ENCODE measurements at regions not wholly inside any gene's neighbourhood (a gene's known extent, or its start where the extent isn't known, plus 50 kb on each side); places are given as distances from the start of the nearest gene placed in this dataset.

DNA sequence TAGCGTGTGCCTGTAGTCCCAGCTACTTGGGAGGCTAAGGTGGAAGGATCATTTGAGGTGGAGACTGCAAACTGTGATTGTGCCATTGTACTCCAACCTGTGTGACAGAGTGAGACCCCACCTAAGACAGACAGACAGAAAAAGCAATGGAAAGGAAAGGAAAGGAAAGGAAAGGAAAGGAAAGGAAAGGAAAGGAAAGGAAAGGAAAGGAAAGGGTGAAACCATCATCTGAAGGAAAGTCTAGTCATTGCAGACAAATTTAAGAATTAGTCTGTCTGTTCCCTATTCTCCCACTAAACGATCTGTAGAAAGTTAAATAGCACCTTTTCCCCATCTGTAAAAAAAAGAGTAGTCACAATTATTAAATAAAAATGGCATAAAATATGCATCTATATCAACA lies 91.1 kb upstream of the SKAP2 start:
- TF ChIP-seq, protein P1, sequence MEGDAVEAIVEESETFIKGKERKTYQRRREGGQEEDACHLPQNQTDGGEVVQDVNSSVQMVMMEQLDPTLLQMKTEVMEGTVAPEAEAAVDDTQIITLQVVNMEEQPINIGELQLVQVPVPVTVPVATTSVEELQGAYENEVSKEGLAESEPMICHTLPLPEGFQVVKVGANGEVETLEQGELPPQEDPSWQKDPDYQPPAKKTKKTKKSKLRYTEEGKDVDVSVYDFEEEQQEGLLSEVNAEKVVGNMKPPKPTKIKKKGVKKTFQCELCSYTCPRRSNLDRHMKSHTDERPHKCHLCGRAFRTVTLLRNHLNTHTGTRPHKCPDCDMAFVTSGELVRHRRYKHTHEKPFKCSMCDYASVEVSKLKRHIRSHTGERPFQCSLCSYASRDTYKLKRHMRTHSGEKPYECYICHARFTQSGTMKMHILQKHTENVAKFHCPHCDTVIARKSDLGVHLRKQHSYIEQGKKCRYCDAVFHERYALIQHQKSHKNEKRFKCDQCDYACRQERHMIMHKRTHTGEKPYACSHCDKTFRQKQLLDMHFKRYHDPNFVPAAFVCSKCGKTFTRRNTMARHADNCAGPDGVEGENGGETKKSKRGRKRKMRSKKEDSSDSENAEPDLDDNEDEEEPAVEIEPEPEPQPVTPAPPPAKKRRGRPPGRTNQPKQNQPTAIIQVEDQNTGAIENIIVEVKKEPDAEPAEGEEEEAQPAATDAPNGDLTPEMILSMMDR (IDR thresholded peaks at IDR 0.05), result no peak
- TF ChIP-seq POLR2AphosphoS5 (IDR thresholded peaks at IDR 0.05; ENCODE audit: low read depth, low read length) (no peak), TCF7L2 (IDR thresholded peaks at IDR 0.05; ENCODE audit: low read depth, low read length) (no peak), SIN3A (IDR thresholded peaks at IDR 0.05; ENCODE audit: borderline replicate concordance, insufficient read depth, low read depth, low read length) (no peak)
- TF ChIP-seq, protein P2, sequence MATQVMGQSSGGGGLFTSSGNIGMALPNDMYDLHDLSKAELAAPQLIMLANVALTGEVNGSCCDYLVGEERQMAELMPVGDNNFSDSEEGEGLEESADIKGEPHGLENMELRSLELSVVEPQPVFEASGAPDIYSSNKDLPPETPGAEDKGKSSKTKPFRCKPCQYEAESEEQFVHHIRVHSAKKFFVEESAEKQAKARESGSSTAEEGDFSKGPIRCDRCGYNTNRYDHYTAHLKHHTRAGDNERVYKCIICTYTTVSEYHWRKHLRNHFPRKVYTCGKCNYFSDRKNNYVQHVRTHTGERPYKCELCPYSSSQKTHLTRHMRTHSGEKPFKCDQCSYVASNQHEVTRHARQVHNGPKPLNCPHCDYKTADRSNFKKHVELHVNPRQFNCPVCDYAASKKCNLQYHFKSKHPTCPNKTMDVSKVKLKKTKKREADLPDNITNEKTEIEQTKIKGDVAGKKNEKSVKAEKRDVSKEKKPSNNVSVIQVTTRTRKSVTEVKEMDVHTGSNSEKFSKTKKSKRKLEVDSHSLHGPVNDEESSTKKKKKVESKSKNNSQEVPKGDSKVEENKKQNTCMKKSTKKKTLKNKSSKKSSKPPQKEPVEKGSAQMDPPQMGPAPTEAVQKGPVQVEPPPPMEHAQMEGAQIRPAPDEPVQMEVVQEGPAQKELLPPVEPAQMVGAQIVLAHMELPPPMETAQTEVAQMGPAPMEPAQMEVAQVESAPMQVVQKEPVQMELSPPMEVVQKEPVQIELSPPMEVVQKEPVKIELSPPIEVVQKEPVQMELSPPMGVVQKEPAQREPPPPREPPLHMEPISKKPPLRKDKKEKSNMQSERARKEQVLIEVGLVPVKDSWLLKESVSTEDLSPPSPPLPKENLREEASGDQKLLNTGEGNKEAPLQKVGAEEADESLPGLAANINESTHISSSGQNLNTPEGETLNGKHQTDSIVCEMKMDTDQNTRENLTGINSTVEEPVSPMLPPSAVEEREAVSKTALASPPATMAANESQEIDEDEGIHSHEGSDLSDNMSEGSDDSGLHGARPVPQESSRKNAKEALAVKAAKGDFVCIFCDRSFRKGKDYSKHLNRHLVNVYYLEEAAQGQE (IDR thresholded peaks at IDR 0.05; ENCODE audit: insufficient read depth in 1 of 2, low read depth in 2 of 2, low read length in 1 of 2), result no peak

Data from Panc1 (cell line).